ENCODE measurements at regions not wholly inside any gene's neighbourhood (a gene's known extent, or its start where the extent isn't known, plus 50 kb on each side); places are given as distances from the start of the nearest gene placed in this dataset.
"Not testable (repeated sequence)": the region's sequence is repeated elsewhere in the genome, so short reads cannot be mapped to it uniquely, and the experiment has no call there.

GRCh38 chr7:109868215-109868860, 1222.6 kb upstream of the LRRN3 start:
- ATAC-seq (ENCODE audit: low FRiP score) (no peak), DNase-seq (no peak)
- intact Hi-C loops (cut with DNase I) = no loop called here
- H3K4me1 ChIP-seq (ENCODE audit: control insufficient read depth in 1 of 2, insufficient read depth in 2 of 2, low read length in 2 of 2) = no peaks in the 10 kb centered on the region
- H3K27ac ChIP-seq (ENCODE audit: low read depth in 1 of 2, low read length in 2 of 2) = no peak overlapping the region
- no peaks in the 10 kb centered on the region for H3K36me3 ChIP-seq (ENCODE audit: control insufficient read depth in 1 of 2, insufficient read depth in 2 of 2, low read length in 1 of 2)
- 70 to 72% methylated on average over 1 of the region's 1 CpG for WGBS, 2 donors
- H3K4me3 ChIP-seq (ENCODE audit: low read length in 2 of 2) = no peak overlapping the region
- no peaks in the 10 kb centered on the region for H3K27me3 ChIP-seq (ENCODE audit: control insufficient read depth in 1 of 2, insufficient read depth in 2 of 2, low read length in 1 of 2)
- no peaks in the 10 kb centered on the region for H3K9me3 ChIP-seq (ENCODE audit: control insufficient read depth, low read length)

GRCh38 chr7:109873296-109873695, 1217.6 kb upstream of the LRRN3 start:
- no peak overlapping the region for H3K4me3 ChIP-seq (ENCODE audit: low read length in 2 of 2)
- H3K4me1 ChIP-seq (ENCODE audit: control insufficient read depth in 1 of 2, insufficient read depth in 2 of 2, low read length in 2 of 2) = no peaks in the 10 kb centered on the region
- 69 to 72% methylated on average over 4 of the region's 4 CpGs for WGBS, 2 donors
- H3K27ac ChIP-seq (ENCODE audit: low read depth in 1 of 2, low read length in 2 of 2) = no peak overlapping the region
- no peaks in the 10 kb centered on the region for H3K9me3 ChIP-seq (ENCODE audit: control insufficient read depth, low read length)
- DNase-seq (no peak), ATAC-seq (ENCODE audit: low FRiP score) (no peak)
- intact Hi-C loops (cut with DNase I) = no loop called here
- H3K27me3 ChIP-seq (ENCODE audit: control insufficient read depth in 1 of 2, insufficient read depth in 2 of 2, low read length in 1 of 2) = no peaks in the 10 kb centered on the region
- no peaks in the 10 kb centered on the region for H3K36me3 ChIP-seq (ENCODE audit: control insufficient read depth in 1 of 2, insufficient read depth in 2 of 2, low read length in 1 of 2)

DNA sequence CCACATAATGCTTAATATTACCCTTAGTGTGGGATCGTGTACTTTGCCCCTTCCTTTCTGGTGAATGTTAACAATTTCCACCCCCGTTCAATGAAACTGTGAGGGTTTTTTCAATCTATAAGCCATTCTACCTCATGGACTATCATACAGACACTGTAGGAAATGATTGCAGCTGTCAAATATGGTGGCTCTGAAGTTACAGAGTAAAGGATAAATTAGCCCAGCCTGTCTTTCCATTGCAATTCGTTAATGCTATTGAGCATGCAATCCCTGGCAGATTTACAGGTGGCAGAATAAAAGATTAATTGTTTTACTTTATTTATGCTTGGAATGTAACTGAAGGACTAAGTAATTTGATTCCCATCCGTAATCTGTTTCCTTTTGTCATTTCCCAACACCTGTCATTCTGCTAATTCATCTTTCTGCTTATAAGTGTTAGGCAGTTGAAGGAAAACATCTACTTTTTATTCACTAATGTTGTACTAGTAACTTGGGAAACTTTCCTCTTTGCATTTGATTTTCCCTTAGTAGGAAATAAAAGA, 1211.6 kb upstream of the LRRN3 start:
- DNase-seq (no peak), ATAC-seq (ENCODE audit: low FRiP score) (no peak)
- Histone ChIP-seq H3K4me3 (ENCODE audit: low read length in 2 of 2) (no peak overlapping the region), H3K4me1 (ENCODE audit: control insufficient read depth in 1 of 2, insufficient read depth in 2 of 2, low read length in 2 of 2) (no peaks in the 10 kb centered on the region), H3K27ac (ENCODE audit: low read depth in 1 of 2, low read length in 2 of 2) (no peak overlapping the region), H3K9me3 (ENCODE audit: control insufficient read depth, low read length) (no peaks in the 10 kb centered on the region), H3K27me3 (ENCODE audit: control insufficient read depth in 1 of 2, insufficient read depth in 2 of 2, low read length in 1 of 2) (no peaks in the 10 kb centered on the region), H3K36me3 (ENCODE audit: control insufficient read depth in 1 of 2, insufficient read depth in 2 of 2, low read length in 1 of 2) (no peaks in the 10 kb centered on the region)
- intact Hi-C loops (cut with DNase I) = no loop called here
- 59 to 74% methylated on average over 4 of the region's 4 CpGs for WGBS, 2 donors

DNA sequence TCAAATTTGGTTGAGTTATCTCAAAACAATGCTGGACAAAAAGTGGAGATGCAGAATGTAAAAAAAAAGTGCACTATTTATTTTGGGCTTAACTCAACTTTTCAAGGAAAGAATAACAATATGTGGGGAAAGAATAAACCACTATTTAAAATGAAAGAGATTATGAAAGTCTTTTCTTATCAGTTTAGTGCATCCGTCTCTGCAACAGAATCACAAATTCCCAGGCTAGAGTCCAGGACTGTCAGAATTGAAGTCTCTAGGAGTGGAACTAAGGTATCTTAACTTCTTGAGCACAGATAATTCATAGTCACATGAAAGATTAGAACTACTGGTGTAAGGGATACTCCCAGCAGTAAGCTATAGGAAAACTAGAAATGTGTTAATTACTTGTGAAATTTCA, 1200.3 kb upstream of the LRRN3 start:
- no peaks in the 10 kb centered on the region for H3K4me1 ChIP-seq (ENCODE audit: control insufficient read depth in 1 of 2, insufficient read depth in 2 of 2, low read length in 2 of 2)
- intact Hi-C loops (cut with DNase I) = no loop called here
- no peak for ATAC-seq (ENCODE audit: low FRiP score)
- 3 to 8% methylated on average over 1 of the region's 1 CpG for WGBS, 2 donors
- H3K4me3 ChIP-seq (ENCODE audit: low read length in 2 of 2) = no peak overlapping the region
- H3K27ac ChIP-seq (ENCODE audit: low read depth in 1 of 2, low read length in 2 of 2) = no peak overlapping the region
- H3K36me3 ChIP-seq (ENCODE audit: control insufficient read depth in 1 of 2, insufficient read depth in 2 of 2, low read length in 1 of 2) = no peaks in the 10 kb centered on the region
- DNase-seq = no peak
- no peaks in the 10 kb centered on the region for H3K27me3 ChIP-seq (ENCODE audit: control insufficient read depth in 1 of 2, insufficient read depth in 2 of 2, low read length in 1 of 2)
- H3K9me3 ChIP-seq (ENCODE audit: control insufficient read depth, low read length) = no peaks in the 10 kb centered on the region

DNA sequence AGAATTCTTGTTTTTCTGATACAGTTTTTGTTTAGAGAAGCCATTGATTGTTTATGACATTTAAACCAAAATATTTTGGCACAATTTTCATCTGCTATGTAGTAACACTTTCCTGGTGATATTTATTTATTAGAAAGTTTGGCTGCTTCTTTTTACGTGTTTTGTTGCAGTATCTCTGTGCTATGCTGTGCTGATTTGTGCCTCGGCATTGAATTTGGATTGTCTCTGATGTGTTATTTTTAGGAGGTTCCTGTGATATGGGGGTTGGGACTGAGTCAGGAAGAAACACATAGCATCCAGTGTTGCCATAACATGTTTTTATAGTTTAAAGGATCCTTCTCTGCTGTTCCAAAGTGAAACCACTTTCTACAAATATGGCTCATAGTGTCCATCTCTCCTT, 1197.7 kb upstream of the LRRN3 start:
- no peaks in the 10 kb centered on the region for H3K27me3 ChIP-seq (ENCODE audit: control insufficient read depth in 1 of 2, insufficient read depth in 2 of 2, low read length in 1 of 2)
- H3K27ac ChIP-seq (ENCODE audit: low read depth in 1 of 2, low read length in 2 of 2) = no peak overlapping the region
- H3K4me3 ChIP-seq (ENCODE audit: low read length in 2 of 2) = no peak overlapping the region
- no peaks in the 10 kb centered on the region for H3K9me3 ChIP-seq (ENCODE audit: control insufficient read depth, low read length)
- intact Hi-C loops (cut with DNase I) = no loop called here
- no peaks in the 10 kb centered on the region for H3K4me1 ChIP-seq (ENCODE audit: control insufficient read depth in 1 of 2, insufficient read depth in 2 of 2, low read length in 2 of 2)
- ATAC-seq (ENCODE audit: low FRiP score) (no peak), DNase-seq (no peak)
- H3K36me3 ChIP-seq (ENCODE audit: control insufficient read depth in 1 of 2, insufficient read depth in 2 of 2, low read length in 1 of 2) = no peaks in the 10 kb centered on the region
- 18 to 27% methylated on average over 2 of the region's 2 CpGs for WGBS, 2 donors

GRCh38 chr7:109895536-109895935, 1195.4 kb upstream of the LRRN3 start:
- no peak overlapping the region for H3K4me3 ChIP-seq (ENCODE audit: low read length in 2 of 2)
- no peaks in the 10 kb centered on the region for H3K36me3 ChIP-seq (ENCODE audit: control insufficient read depth in 1 of 2, insufficient read depth in 2 of 2, low read length in 1 of 2)
- H3K9me3 ChIP-seq (ENCODE audit: control insufficient read depth, low read length) = no peaks in the 10 kb centered on the region
- DNase-seq = no peak
- no peaks in the 10 kb centered on the region for H3K27me3 ChIP-seq (ENCODE audit: control insufficient read depth in 1 of 2, insufficient read depth in 2 of 2, low read length in 1 of 2)
- H3K27ac ChIP-seq (ENCODE audit: low read depth in 1 of 2, low read length in 2 of 2) = no peak overlapping the region
- no peaks in the 10 kb centered on the region for H3K4me1 ChIP-seq (ENCODE audit: control insufficient read depth in 1 of 2, insufficient read depth in 2 of 2, low read length in 2 of 2)
- 41 to 44% methylated on average over 3 of the region's 3 CpGs for WGBS, 2 donors
- intact Hi-C loops (cut with DNase I) = no loop called here
- ATAC-seq (ENCODE audit: low FRiP score) = no peak

DNA sequence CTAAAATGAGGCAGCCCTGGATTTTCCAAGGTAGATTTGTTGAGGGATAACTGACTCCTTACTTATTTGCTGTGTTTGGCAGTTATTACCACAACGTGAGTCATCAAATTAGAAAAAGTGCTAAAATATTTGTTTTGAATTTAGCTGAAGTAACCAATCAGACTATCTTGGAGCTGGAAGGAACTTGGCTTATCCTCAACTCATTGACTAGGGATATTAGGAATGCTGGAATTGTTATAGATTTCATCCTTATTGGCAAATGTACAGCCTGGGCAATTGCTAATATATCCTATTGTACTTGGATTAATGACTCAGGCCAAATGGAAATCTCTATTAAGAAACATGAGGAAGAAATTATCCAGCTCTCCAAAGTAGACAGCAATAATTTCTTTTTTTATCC, 1189.0 kb upstream of the LRRN3 start:
- ATAC-seq (ENCODE audit: low FRiP score) (no peak), DNase-seq (no peak)
- intact Hi-C loops (cut with DNase I) = no loop called here
- no peak overlapping the region for H3K27ac ChIP-seq (ENCODE audit: low read depth in 1 of 2, low read length in 2 of 2)
- no peak overlapping the region for H3K4me3 ChIP-seq (ENCODE audit: low read length in 2 of 2)
- no peaks in the 10 kb centered on the region for H3K4me1 ChIP-seq (ENCODE audit: control insufficient read depth in 1 of 2, insufficient read depth in 2 of 2, low read length in 2 of 2)
- 63 to 71% methylated on average over 1 of the region's 1 CpG for WGBS, 2 donors
- H3K9me3 ChIP-seq (ENCODE audit: control insufficient read depth, low read length) = no peaks in the 10 kb centered on the region
- H3K27me3 ChIP-seq (ENCODE audit: control insufficient read depth in 1 of 2, insufficient read depth in 2 of 2, low read length in 1 of 2) = no peaks in the 10 kb centered on the region
- no peaks in the 10 kb centered on the region for H3K36me3 ChIP-seq (ENCODE audit: control insufficient read depth in 1 of 2, insufficient read depth in 2 of 2, low read length in 1 of 2)

GRCh38 chr7:109905368-109906065, 1185.4 kb upstream of the LRRN3 start:
- DNase-seq; H3K36me3 ChIP-seq (ENCODE audit: control insufficient read depth in 1 of 2, insufficient read depth in 2 of 2, low read length in 1 of 2); H3K27ac ChIP-seq (ENCODE audit: low read depth in 1 of 2, low read length in 2 of 2); ATAC-seq (ENCODE audit: low FRiP score); intact Hi-C loops (cut with DNase I); H3K4me1 ChIP-seq (ENCODE audit: control insufficient read depth in 1 of 2, insufficient read depth in 2 of 2, low read length in 2 of 2); H3K4me3 ChIP-seq (ENCODE audit: low read length in 2 of 2); H3K9me3 ChIP-seq (ENCODE audit: control insufficient read depth, low read length); H3K27me3 ChIP-seq (ENCODE audit: control insufficient read depth in 1 of 2, insufficient read depth in 2 of 2, low read length in 1 of 2): not testable (repeated sequence)
- WGBS, 2 donors = 89 to 90% methylated on average over 21 of the region's 21 CpGs

DNA sequence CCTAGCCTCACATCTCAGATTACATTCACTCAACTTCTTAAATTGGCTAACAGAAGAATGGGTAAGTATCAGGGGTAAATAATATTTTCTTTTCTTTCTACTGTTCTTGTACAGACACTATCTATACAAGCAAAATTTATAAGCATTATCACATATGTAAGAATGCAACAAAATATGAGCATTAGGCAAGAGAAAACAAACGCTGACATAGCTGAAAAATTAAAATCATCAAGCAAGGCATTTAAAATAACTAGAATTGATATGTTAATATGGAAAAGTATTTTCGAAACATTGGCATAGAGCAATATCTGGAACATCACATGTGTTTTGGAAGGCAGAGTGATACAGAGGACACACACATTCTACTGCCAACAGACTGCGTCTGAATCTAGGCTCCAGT, 1175.3 kb upstream of the LRRN3 start:
- H3K9me3 ChIP-seq (ENCODE audit: control insufficient read depth, low read length) = no peaks in the 10 kb centered on the region
- no peak overlapping the region for H3K27ac ChIP-seq (ENCODE audit: low read depth in 1 of 2, low read length in 2 of 2)
- H3K4me3 ChIP-seq (ENCODE audit: low read length in 2 of 2) = no peak overlapping the region
- no peaks in the 10 kb centered on the region for H3K36me3 ChIP-seq (ENCODE audit: control insufficient read depth in 1 of 2, insufficient read depth in 2 of 2, low read length in 1 of 2)
- H3K27me3 ChIP-seq (ENCODE audit: control insufficient read depth in 1 of 2, insufficient read depth in 2 of 2, low read length in 1 of 2) = no peaks in the 10 kb centered on the region
- H3K4me1 ChIP-seq (ENCODE audit: control insufficient read depth in 1 of 2, insufficient read depth in 2 of 2, low read length in 2 of 2) = no peaks in the 10 kb centered on the region
- 60 to 62% methylated on average over 3 of the region's 3 CpGs for WGBS, 2 donors
- DNase-seq (no peak), ATAC-seq (ENCODE audit: low FRiP score) (no peak)
- intact Hi-C loops (cut with DNase I) = no loop called here
